Activated T-cell treated with anti-CD3 and anti-CD28 coated beads, Interleukin-2, amount 50 U/mL, for 72 hours (primary cell): ENCODE measurements at regions not wholly inside any gene's neighbourhood (a gene's known extent, or its start where the extent isn't known, plus 50 kb on each side); places are given as distances from the start of the nearest gene placed in this dataset.
"Not testable (repeated sequence)": the region's sequence is repeated elsewhere in the genome, so short reads cannot be mapped to it uniquely, and the experiment has no call there.

Source experiments
- ATAC-seq, 2 donors: fragments of 150-1000 bp; cut with Tn5 transposase; replicated peaks in 1 of 2; 2 replicates each; pipeline ENCODE4 v1.10.0; 2021; ENCODE audit warnings: moderate library complexity in 2 of 2, mild to moderate bottlenecking in 1 of 2
- DNase-seq, 2 donors: peaks; one replicate each; pipeline ENCODE4 v3.0.0; 2021 to 2022; ENCODE audit warnings: mixed read lengths in 1 of 2
- H3K27ac Mint-ChIP-seq: one replicate; pipeline ENCODE4 v1.8.0; 2022; ENCODE audit warnings: mild to moderate bottlenecking, moderate library complexity, mixed read lengths
- H3K27me3 Mint-ChIP-seq: one replicate; pipeline ENCODE4 v1.8.0; 2022; ENCODE audit warnings: low read depth, mixed read lengths
- H3K36me3 Mint-ChIP-seq, 2 donors: one replicate each; pipeline ENCODE4 v1.8.0; 2022; ENCODE audit warnings: mixed read lengths in 2 of 2, mild to moderate bottlenecking in 1 of 2; ENCODE audit not compliant: insufficient read depth in 2 of 2
- H3K4me1 Mint-ChIP-seq: one replicate; pipeline ENCODE4 v1.8.0; 2022; ENCODE audit warnings: low read depth, mixed read lengths
- H3K4me3 Mint-ChIP-seq, 2 donors: one replicate each; pipeline ENCODE4 v1.8.0; 2022; ENCODE audit warnings: mild to moderate bottlenecking in 2 of 2, mixed read lengths in 2 of 2, moderate library complexity in 2 of 2
- H3K9me3 Mint-ChIP-seq, 2 donors: one replicate each; pipeline ENCODE4 v1.8.0; 2022; ENCODE audit warnings: mixed read lengths in 2 of 2

- H3K4me1 Mint-ChIP-seq: no peaks in the 10 kb centered on the region
- no peak overlapping the region for H3K27ac Mint-ChIP-seq
- ATAC-seq (no peak), DNase-seq (no peak)
- H3K36me3 Mint-ChIP-seq: no peaks in the 10 kb centered on the region
- no peak overlapping the region for H3K4me3 Mint-ChIP-seq
- no peaks in the 10 kb centered on the region for H3K9me3 Mint-ChIP-seq
- peaks cover 9% of the 10 kb centered on the region for H3K27me3 Mint-ChIP-seq
Observed at GRCh38 chr6:97461218-97461617, 178.2 kb upstream of the MMS22L start.

GRCh38 chr6:97462031-97462430 is 179.0 kb upstream of the MMS22L start:
- no peak overlapping the region for H3K27ac Mint-ChIP-seq
- no peak for DNase-seq
- H3K9me3 Mint-ChIP-seq: no peaks in the 10 kb centered on the region
- no peak for ATAC-seq
- H3K4me1 Mint-ChIP-seq: no peaks in the 10 kb centered on the region
- H3K36me3 Mint-ChIP-seq: no peaks in the 10 kb centered on the region
- peaks cover 9% of the 10 kb centered on the region for H3K27me3 Mint-ChIP-seq
- H3K4me3 Mint-ChIP-seq: no peak overlapping the region

GRCh38 chr6:97462938-97463598 is 180.1 kb upstream of the MMS22L start:
- no peak overlapping the region for H3K27ac Mint-ChIP-seq
- no peak for ATAC-seq
- DNase-seq: no peak
- H3K4me3 Mint-ChIP-seq: no peak overlapping the region
- H3K4me1 Mint-ChIP-seq: no peaks in the 10 kb centered on the region
- peaks cover 9% of the 10 kb centered on the region for H3K27me3 Mint-ChIP-seq
- H3K9me3 Mint-ChIP-seq: no peaks in the 10 kb centered on the region
- H3K36me3 Mint-ChIP-seq: no peaks in the 10 kb centered on the region

- H3K9me3 Mint-ChIP-seq: no peaks in the 10 kb centered on the region
- no peak overlapping the region for H3K4me3 Mint-ChIP-seq
- H3K27ac Mint-ChIP-seq: no peak overlapping the region
- ATAC-seq (no peak), DNase-seq (no peak)
- H3K27me3 Mint-ChIP-seq: peaks cover 9% of the 10 kb centered on the region
- H3K4me1 Mint-ChIP-seq: no peaks in the 10 kb centered on the region
- no peaks in the 10 kb centered on the region for H3K36me3 Mint-ChIP-seq
Observed at GRCh38 chr6:97465877-97466561, 183.0 kb upstream of the MMS22L start.

GRCh38 chr6:97468981-97469380 is 186.0 kb upstream of the MMS22L start:
- DNase-seq (no peak), ATAC-seq (no peak)
- Mint-ChIP-seq H3K4me3 (no peak overlapping the region), H3K4me1 (no peaks in the 10 kb centered on the region), H3K36me3 (no peaks in the 10 kb centered on the region), H3K27me3 (no peaks in the 10 kb centered on the region), H3K27ac (no peak overlapping the region), H3K9me3 (no peaks in the 10 kb centered on the region)

- Mint-ChIP-seq H3K4me3 (no peak overlapping the region), H3K9me3 (no peaks in the 10 kb centered on the region), H3K27me3 (no peaks in the 10 kb centered on the region), H3K4me1 (no peaks in the 10 kb centered on the region), H3K36me3 (no peaks in the 10 kb centered on the region), H3K27ac (no peak overlapping the region)
- no peak for ATAC-seq
- DNase-seq: no peak
Observed at GRCh38 chr6:97469451-97469850, 186.4 kb upstream of the MMS22L start.

- no peak for ATAC-seq
- H3K27me3 Mint-ChIP-seq: no peaks in the 10 kb centered on the region
- H3K4me3 Mint-ChIP-seq: no peak overlapping the region
- H3K36me3 Mint-ChIP-seq: no peaks in the 10 kb centered on the region
- H3K9me3 Mint-ChIP-seq: no peaks in the 10 kb centered on the region
- no peak for DNase-seq
- no peak overlapping the region for H3K27ac Mint-ChIP-seq
- H3K4me1 Mint-ChIP-seq: no peaks in the 10 kb centered on the region
Observed at GRCh38 chr6:97470322-97470721, 187.3 kb upstream of the MMS22L start.

- ATAC-seq (no peak), DNase-seq (no peak)
- no peak overlapping the region for H3K4me3 Mint-ChIP-seq
- H3K9me3 Mint-ChIP-seq: no peaks in the 10 kb centered on the region
- H3K36me3 Mint-ChIP-seq: no peaks in the 10 kb centered on the region
- no peaks in the 10 kb centered on the region for H3K27me3 Mint-ChIP-seq
- H3K4me1 Mint-ChIP-seq: no peaks in the 10 kb centered on the region
- no peak overlapping the region for H3K27ac Mint-ChIP-seq
Observed at GRCh38 chr6:97473979-97474378, 191.0 kb upstream of the MMS22L start.

GRCh38 chr6:97497713-97498331 is 214.8 kb upstream of the MMS22L start:
- no peaks in the 10 kb centered on the region for H3K36me3 Mint-ChIP-seq
- peaks cover 19% of the 10 kb centered on the region for H3K27me3 Mint-ChIP-seq
- DNase-seq (peak; percentile 58), ATAC-seq (peak; percentile 87 to 88)
- no peaks in the 10 kb centered on the region for H3K4me1 Mint-ChIP-seq
- H3K9me3 Mint-ChIP-seq: no peaks in the 10 kb centered on the region
- H3K4me3 Mint-ChIP-seq: no peak overlapping the region
- H3K27ac Mint-ChIP-seq: no peak overlapping the region

GRCh38 chr6:97501853-97502252 is 218.8 kb upstream of the MMS22L start:
- peaks cover 19% of the 10 kb centered on the region for H3K27me3 Mint-ChIP-seq
- no peaks in the 10 kb centered on the region for H3K36me3 Mint-ChIP-seq
- H3K4me3 Mint-ChIP-seq: no peak overlapping the region
- H3K27ac Mint-ChIP-seq: no peak overlapping the region
- no peak for DNase-seq
- no peaks in the 10 kb centered on the region for H3K9me3 Mint-ChIP-seq
- ATAC-seq: no peak
- no peaks in the 10 kb centered on the region for H3K4me1 Mint-ChIP-seq

- H3K27me3 Mint-ChIP-seq: peaks cover 15% of the 10 kb centered on the region
- no peaks in the 10 kb centered on the region for H3K9me3 Mint-ChIP-seq
Observed at GRCh38 chr6:97508646-97509045, 225.6 kb upstream of the MMS22L start.

GRCh38 chr6:97513260-97513659 is 230.2 kb upstream of the MMS22L start:
- not testable (repeated sequence) for DNase-seq, H3K4me3 Mint-ChIP-seq, H3K36me3 Mint-ChIP-seq, H3K9me3 Mint-ChIP-seq, H3K4me1 Mint-ChIP-seq, ATAC-seq, H3K27ac Mint-ChIP-seq
- H3K27me3 Mint-ChIP-seq: peaks cover 10% of the 10 kb centered on the region

More at GRCh38 chr6:97508646-97509045, 225.6 kb upstream of the MMS22L start:
- H3K36me3 Mint-ChIP-seq: no peaks in the 10 kb centered on the region
- DNase-seq (no peak), ATAC-seq (no peak)
- no peak overlapping the region for H3K27ac Mint-ChIP-seq
- H3K4me3 Mint-ChIP-seq: no peak overlapping the region
- no peaks in the 10 kb centered on the region for H3K4me1 Mint-ChIP-seq

- DNase-seq (no peak), ATAC-seq (no peak)
- Mint-ChIP-seq H3K27me3 (peaks cover 7% of the 10 kb centered on the region), H3K9me3 (no peaks in the 10 kb centered on the region), H3K4me1 (no peaks in the 10 kb centered on the region), H3K27ac (no peak overlapping the region), H3K4me3 (no peak overlapping the region), H3K36me3 (no peaks in the 10 kb centered on the region)
Observed at GRCh38 chr6:97524811-97525210, 241.8 kb upstream of the MMS22L start.
